Esophagus muscularis mucosa (tissue), 4 donors: ENCODE measurements at regions not wholly inside any gene's neighbourhood (a gene's known extent, or its start where the extent isn't known, plus 50 kb on each side); places are given as distances from the start of the nearest gene placed in this dataset.

Experiments used
- DNase-seq: peaks from one replicate; pipeline ENCODE4 v3.0.0-alpha.2; 2017; ENCODE audit errors: extremely low spot score
- H3K27ac ChIP-seq, 4 donors: fragments of 200-600 bp; sonication (generic); replicated peaks in 1 of 4; 1 replicate in 3 of 4; 2 replicates in 1 of 4; pipeline ENCODE4 v1.5.1; 2016 to 2019; ENCODE audit warnings: mild to moderate bottlenecking in 1 of 4
- H3K27me3 ChIP-seq, 4 donors: fragments of 200-600 bp; sonication (generic); one replicate each; pipeline versions ENCODE4 v1.5.1 to v1.6.0; 2016 to 2019
- H3K36me3 ChIP-seq, 4 donors: fragments of 200-600 bp; sonication (generic); one replicate each; pipeline ENCODE4 v1.5.1; 2016 to 2019
- H3K4me1 ChIP-seq, 4 donors: fragments of 200-600 bp; sonication (generic); one replicate each; pipeline ENCODE4 v1.5.1; 2016 to 2019
- H3K4me3 ChIP-seq, 4 donors: fragments of 200-600 bp; sonication (generic); 1 replicate in 2 of 4; 2 replicates in 2 of 4; pipeline ENCODE4 v1.5.1; 2016 to 2019; ENCODE audit warnings: mild to moderate bottlenecking in 4 of 4, moderate library complexity in 1 of 4
- H3K9me3 ChIP-seq, 4 donors: fragments of 200-600 bp; sonication (generic); 1 replicate in 3 of 4; 2 replicates in 1 of 4; pipeline ENCODE4 v1.5.1; 2016 to 2019
- CTCF ChIP-seq, 3 experiments: fragments of 200-600 bp in 2 of 3; fragments of 450-650 bp in 1 of 3; sonication (generic) in 2 of 3; IDR thresholded peaks; one replicate each; pipeline ENCODE4 v1.5.1; 2017 to 2019; ENCODE audit warnings: antibody characterized with exemption in 3 of 3, mild to moderate bottlenecking in 2 of 3, moderate library complexity in 1 of 3
- EP300 ChIP-seq: sonication (generic); formaldehyde crosslinking; IDR thresholded peaks from one replicate; pipeline ENCODE4 v1.6.1; 2017; ENCODE audit warnings: antibody characterized with exemption
- POLR2A ChIP-seq: fragments of 450-650 bp; IDR thresholded peaks from one replicate; pipeline ENCODE4 v1.6.1; 2017; ENCODE audit warnings: antibody characterized with exemption, moderate library complexity, mild to moderate bottlenecking, low read depth
- POLR2AphosphoS5 ChIP-seq, 2 donors: sonication (generic); formaldehyde crosslinking; IDR thresholded peaks; one replicate each; pipeline ENCODE4 v1.6.1; 2017; ENCODE audit warnings: antibody characterized with exemption in 2 of 2
- WGBS: methylation state at CpG from one replicate; pipeline ENCODE4 v1.1.5; 2018; 5-methylcytosine and 5-hydroxymethylcytosine counted together
- intact Hi-C: fragments of 100-400 bp; cut with DNase I; formaldehyde crosslinking; loops from one replicate; pipeline ENCODE4 v1.15.1; 2023

GRCh38 chrY:7938982-7939718 lies 1027.6 kb upstream of the AMELY start:
- TF ChIP-seq EP300 (no peak), CTCF (IDR thresholded peaks at IDR 0.05) (no peak), POLR2AphosphoS5 (IDR thresholded peaks at IDR 0.05) (no peak), POLR2A (no peak)
- Histone ChIP-seq H3K27me3 (no peaks in the 10 kb centered on the region), H3K27ac (no peak overlapping the region), H3K4me3 (no peak overlapping the region), H3K4me1 (no peaks in the 10 kb centered on the region), H3K9me3 (no peaks in the 10 kb centered on the region), H3K36me3 (no peaks in the 10 kb centered on the region)
- WGBS = no CpG with 5 or more reads among the region's 2 CpGs
- DNase-seq = no peak
- intact Hi-C loops = no loop called here

- Histone ChIP-seq H3K27ac (no peak overlapping the region), H3K27me3 (no peaks in the 10 kb centered on the region), H3K9me3 (no peaks in the 10 kb centered on the region), H3K36me3 (no peaks in the 10 kb centered on the region), H3K4me3 (no peak overlapping the region), H3K4me1 (no peaks in the 10 kb centered on the region)
- WGBS = no CpG with 5 or more reads among the region's 4 CpGs
- TF ChIP-seq POLR2AphosphoS5 (IDR thresholded peaks at IDR 0.05) (no peak), POLR2A (no peak), CTCF (IDR thresholded peaks at IDR 0.05) (no peak), EP300 (no peak)
- DNase-seq = no peak
- intact Hi-C loops = no loop called here
Measured at GRCh38 chrY:7936831-7937230, 1025.3 kb upstream of the AMELY start.

GRCh38 chrY:7936046-7936445 lies 1024.5 kb upstream of the AMELY start:
- Histone ChIP-seq H3K4me1 (no peaks in the 10 kb centered on the region), H3K27ac (no peak overlapping the region), H3K9me3 (no peaks in the 10 kb centered on the region), H3K4me3 (no peak overlapping the region), H3K36me3 (no peaks in the 10 kb centered on the region), H3K27me3 (no peaks in the 10 kb centered on the region)
- TF ChIP-seq EP300 = no peak
- TF ChIP-seq POLR2A = no peak
- TF ChIP-seq POLR2AphosphoS5 (IDR thresholded peaks at IDR 0.05) = no peak
- no peak for TF ChIP-seq CTCF (IDR thresholded peaks at IDR 0.05)
- WGBS = no CpG with 5 or more reads among the region's 1 CpG
- intact Hi-C loops = no loop called here
- no peak for DNase-seq

- no peak overlapping the region for H3K4me3 ChIP-seq
- H3K27ac ChIP-seq = no peak overlapping the region
- no peaks in the 10 kb centered on the region for H3K27me3 ChIP-seq
- no peaks in the 10 kb centered on the region for H3K36me3 ChIP-seq
- intact Hi-C loops = no loop called here
- no peak for DNase-seq
- H3K9me3 ChIP-seq = no peaks in the 10 kb centered on the region
- no CpG with 5 or more reads among the region's 2 CpGs for WGBS
- no peaks in the 10 kb centered on the region for H3K4me1 ChIP-seq
- TF ChIP-seq CTCF (IDR thresholded peaks at IDR 0.05) (no peak), POLR2A (no peak)
Measured at GRCh38 chrY:7935606-7936005, 1024.1 kb upstream of the AMELY start.

GRCh38 chrY:7932424-7932823 lies 1020.9 kb upstream of the AMELY start:
- no peaks in the 10 kb centered on the region for H3K9me3 ChIP-seq
- H3K4me1 ChIP-seq = no peaks in the 10 kb centered on the region
- no peaks in the 10 kb centered on the region for H3K27me3 ChIP-seq
- TF ChIP-seq POLR2A = no peak
- no peak for TF ChIP-seq CTCF (IDR thresholded peaks at IDR 0.05)
- TF ChIP-seq EP300 = no peak
- TF ChIP-seq POLR2AphosphoS5 (IDR thresholded peaks at IDR 0.05) = no peak
- no peak overlapping the region for H3K4me3 ChIP-seq
- WGBS = no CpG with 5 or more reads among the region's 1 CpG
- DNase-seq = no peak
- H3K27ac ChIP-seq = no peak overlapping the region
- intact Hi-C loops = no loop called here
- no peaks in the 10 kb centered on the region for H3K36me3 ChIP-seq
